ENCODE measurements at regions not wholly inside any gene's neighbourhood (a gene's known extent, or its start where the extent isn't known, plus 50 kb on each side); places are given as distances from the start of the nearest gene placed in this dataset.

DNA sequence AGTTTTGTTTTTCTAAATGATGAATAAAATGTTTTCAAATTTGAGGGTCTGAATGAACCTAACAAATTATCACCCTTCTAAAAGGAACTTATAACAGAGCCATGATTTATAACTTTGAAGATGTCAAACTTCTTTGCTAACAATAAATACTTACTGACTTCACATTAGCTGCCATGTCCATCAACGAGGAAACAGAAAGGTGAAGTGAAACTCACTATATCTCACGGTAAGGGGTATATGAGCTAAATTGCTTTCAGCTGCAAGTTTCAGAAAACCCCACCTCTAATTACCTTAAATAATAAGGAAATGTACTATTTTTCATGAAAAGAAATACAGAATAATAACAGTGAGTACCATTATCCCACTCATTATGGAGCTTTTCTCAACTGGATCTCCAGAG is 350.8 kb upstream of the NT5C1B start:
- TF ChIP-seq MAZ (IDR thresholded peaks at IDR 0.05; ENCODE audit: borderline replicate concordance, low read depth, low read length), result no peak
- TF ChIP-seq MAZ (CRISPR knock-in tag; IDR thresholded peaks at IDR 0.05; ENCODE audit: low read depth), result no peak
- no peak for TF ChIP-seq ZNF766 (CRISPR knock-in tag; IDR thresholded peaks at IDR 0.05; ENCODE audit: borderline replicate concordance)
- TF ChIP-seq, protein P1, sequence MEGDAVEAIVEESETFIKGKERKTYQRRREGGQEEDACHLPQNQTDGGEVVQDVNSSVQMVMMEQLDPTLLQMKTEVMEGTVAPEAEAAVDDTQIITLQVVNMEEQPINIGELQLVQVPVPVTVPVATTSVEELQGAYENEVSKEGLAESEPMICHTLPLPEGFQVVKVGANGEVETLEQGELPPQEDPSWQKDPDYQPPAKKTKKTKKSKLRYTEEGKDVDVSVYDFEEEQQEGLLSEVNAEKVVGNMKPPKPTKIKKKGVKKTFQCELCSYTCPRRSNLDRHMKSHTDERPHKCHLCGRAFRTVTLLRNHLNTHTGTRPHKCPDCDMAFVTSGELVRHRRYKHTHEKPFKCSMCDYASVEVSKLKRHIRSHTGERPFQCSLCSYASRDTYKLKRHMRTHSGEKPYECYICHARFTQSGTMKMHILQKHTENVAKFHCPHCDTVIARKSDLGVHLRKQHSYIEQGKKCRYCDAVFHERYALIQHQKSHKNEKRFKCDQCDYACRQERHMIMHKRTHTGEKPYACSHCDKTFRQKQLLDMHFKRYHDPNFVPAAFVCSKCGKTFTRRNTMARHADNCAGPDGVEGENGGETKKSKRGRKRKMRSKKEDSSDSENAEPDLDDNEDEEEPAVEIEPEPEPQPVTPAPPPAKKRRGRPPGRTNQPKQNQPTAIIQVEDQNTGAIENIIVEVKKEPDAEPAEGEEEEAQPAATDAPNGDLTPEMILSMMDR (CRISPR knock-in tag; IDR thresholded peaks at IDR 0.05), result no peak
- TF ChIP-seq, protein P2, sequence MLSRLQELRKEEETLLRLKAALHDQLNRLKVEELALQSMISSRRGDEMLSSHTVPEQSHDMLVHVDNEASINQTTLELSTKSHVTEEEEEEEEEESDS (CRISPR knock-in tag; IDR thresholded peaks at IDR 0.05; ENCODE audit: borderline replicate concordance), result no peak
- TF ChIP-seq ZFP41 (CRISPR knock-in tag; IDR thresholded peaks at IDR 0.05; ENCODE audit: borderline replicate concordance), result no peak
- no peak for TF ChIP-seq HDAC1 (CRISPR knock-in tag; IDR thresholded peaks at IDR 0.05)
- TF ChIP-seq GABPA (IDR thresholded peaks at IDR 0.05; ENCODE audit: low read depth, low read length), result no peak
- no peak for TF ChIP-seq GABPA (CRISPR knock-in tag; IDR thresholded peaks at IDR 0.05; ENCODE audit: low read depth)
- no peak for TF ChIP-seq MAFK (conservative IDR thresholded peaks at IDR 0.05 in 1 of 2, IDR thresholded peaks at IDR 0.05 in 1 of 2; ENCODE audit: low read length in 2 of 2)
- TF ChIP-seq, protein P3, sequence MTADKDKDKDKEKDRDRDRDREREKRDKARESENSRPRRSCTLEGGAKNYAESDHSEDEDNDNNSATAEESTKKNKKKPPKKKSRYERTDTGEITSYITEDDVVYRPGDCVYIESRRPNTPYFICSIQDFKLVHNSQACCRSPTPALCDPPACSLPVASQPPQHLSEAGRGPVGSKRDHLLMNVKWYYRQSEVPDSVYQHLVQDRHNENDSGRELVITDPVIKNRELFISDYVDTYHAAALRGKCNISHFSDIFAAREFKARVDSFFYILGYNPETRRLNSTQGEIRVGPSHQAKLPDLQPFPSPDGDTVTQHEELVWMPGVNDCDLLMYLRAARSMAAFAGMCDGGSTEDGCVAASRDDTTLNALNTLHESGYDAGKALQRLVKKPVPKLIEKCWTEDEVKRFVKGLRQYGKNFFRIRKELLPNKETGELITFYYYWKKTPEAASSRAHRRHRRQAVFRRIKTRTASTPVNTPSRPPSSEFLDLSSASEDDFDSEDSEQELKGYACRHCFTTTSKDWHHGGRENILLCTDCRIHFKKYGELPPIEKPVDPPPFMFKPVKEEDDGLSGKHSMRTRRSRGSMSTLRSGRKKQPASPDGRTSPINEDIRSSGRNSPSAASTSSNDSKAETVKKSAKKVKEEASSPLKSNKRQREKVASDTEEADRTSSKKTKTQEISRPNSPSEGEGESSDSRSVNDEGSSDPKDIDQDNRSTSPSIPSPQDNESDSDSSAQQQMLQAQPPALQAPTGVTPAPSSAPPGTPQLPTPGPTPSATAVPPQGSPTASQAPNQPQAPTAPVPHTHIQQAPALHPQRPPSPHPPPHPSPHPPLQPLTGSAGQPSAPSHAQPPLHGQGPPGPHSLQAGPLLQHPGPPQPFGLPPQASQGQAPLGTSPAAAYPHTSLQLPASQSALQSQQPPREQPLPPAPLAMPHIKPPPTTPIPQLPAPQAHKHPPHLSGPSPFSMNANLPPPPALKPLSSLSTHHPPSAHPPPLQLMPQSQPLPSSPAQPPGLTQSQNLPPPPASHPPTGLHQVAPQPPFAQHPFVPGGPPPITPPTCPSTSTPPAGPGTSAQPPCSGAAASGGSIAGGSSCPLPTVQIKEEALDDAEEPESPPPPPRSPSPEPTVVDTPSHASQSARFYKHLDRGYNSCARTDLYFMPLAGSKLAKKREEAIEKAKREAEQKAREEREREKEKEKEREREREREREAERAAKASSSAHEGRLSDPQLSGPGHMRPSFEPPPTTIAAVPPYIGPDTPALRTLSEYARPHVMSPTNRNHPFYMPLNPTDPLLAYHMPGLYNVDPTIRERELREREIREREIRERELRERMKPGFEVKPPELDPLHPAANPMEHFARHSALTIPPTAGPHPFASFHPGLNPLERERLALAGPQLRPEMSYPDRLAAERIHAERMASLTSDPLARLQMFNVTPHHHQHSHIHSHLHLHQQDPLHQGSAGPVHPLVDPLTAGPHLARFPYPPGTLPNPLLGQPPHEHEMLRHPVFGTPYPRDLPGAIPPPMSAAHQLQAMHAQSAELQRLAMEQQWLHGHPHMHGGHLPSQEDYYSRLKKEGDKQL (CRISPR knock-in tag; IDR thresholded peaks at IDR 0.05; ENCODE audit: low read depth), result no peak
